ENCODE measurements at regions not wholly inside any gene's neighbourhood (a gene's known extent, or its start where the extent isn't known, plus 50 kb on each side); places are given as distances from the start of the nearest gene placed in this dataset.

- no peaks in the 10 kb centered on the region for H3K4me1 ChIP-seq
- TF ChIP-seq CTCF (IDR thresholded peaks at IDR 0.05) (no peak), POLR2A (IDR thresholded peaks at IDR 0.05) (no peak)
- no peak for DNase-seq
- 88 to 90% methylated on average over 4 of the region's 4 CpGs for WGBS, 2 donors
- intact Hi-C loops (cut with DNase I; ENCODE audit: low total_unique reads), result no loop called here
- no peak overlapping the region for H3K27ac ChIP-seq
- H3K36me3 ChIP-seq (ENCODE audit: low read depth, missing control alignments), result no peaks in the 10 kb centered on the region
- H3K9me3 ChIP-seq, result no peaks in the 10 kb centered on the region
- no peaks in the 10 kb centered on the region for H3K27me3 ChIP-seq
- H3K4me3 ChIP-seq, result no peak overlapping the region
Measured at GRCh38 chr2:129702416-129703176, 276.9 kb upstream of the RAB6C start.

GRCh38 chr2:129705085-129705484 is 274.4 kb upstream of the RAB6C start:
- H3K9me3 ChIP-seq, result no peaks in the 10 kb centered on the region
- no peaks in the 10 kb centered on the region for H3K4me1 ChIP-seq
- no peak overlapping the region for H3K27ac ChIP-seq
- 91 to 93% methylated on average over 6 of the region's 6 CpGs for WGBS, 2 donors
- no peaks in the 10 kb centered on the region for H3K27me3 ChIP-seq
- TF ChIP-seq POLR2A (IDR thresholded peaks at IDR 0.05) (no peak), CTCF (IDR thresholded peaks at IDR 0.05) (no peak)
- DNase-seq, result no peak
- intact Hi-C loops (cut with DNase I; ENCODE audit: low total_unique reads), result no loop called here
- no peak overlapping the region for H3K4me3 ChIP-seq
- no peaks in the 10 kb centered on the region for H3K36me3 ChIP-seq (ENCODE audit: low read depth, missing control alignments)

GRCh38 chr2:129707800-129708199 is 271.7 kb upstream of the RAB6C start:
- H3K36me3 ChIP-seq (ENCODE audit: low read depth, missing control alignments), result no peaks in the 10 kb centered on the region
- no peak for DNase-seq
- WGBS, 2 donors, result 57 to 93% methylated on average over 1 to 4 of the region's 4 CpGs
- H3K4me3 ChIP-seq, result no peak overlapping the region
- H3K4me1 ChIP-seq, result no peaks in the 10 kb centered on the region
- TF ChIP-seq POLR2A (IDR thresholded peaks at IDR 0.05) (no peak), CTCF (IDR thresholded peaks at IDR 0.05) (no peak)
- H3K27me3 ChIP-seq, result no peaks in the 10 kb centered on the region
- no peaks in the 10 kb centered on the region for H3K9me3 ChIP-seq
- H3K27ac ChIP-seq, result no peak overlapping the region
- intact Hi-C loops (cut with DNase I; ENCODE audit: low total_unique reads), result no loop called here

- 80 to 83% methylated on average over 16 to 20 of the region's 20 CpGs for WGBS, 2 donors
- no peaks in the 10 kb centered on the region for H3K4me1 ChIP-seq
- no peaks in the 10 kb centered on the region for H3K9me3 ChIP-seq
- no peak overlapping the region for H3K4me3 ChIP-seq
- TF ChIP-seq POLR2A (IDR thresholded peaks at IDR 0.05) (no peak), CTCF (IDR thresholded peaks at IDR 0.05) (no peak)
- no peaks in the 10 kb centered on the region for H3K27me3 ChIP-seq
- no peak for DNase-seq
- intact Hi-C loops (cut with DNase I; ENCODE audit: low total_unique reads), result no loop called here
- no peaks in the 10 kb centered on the region for H3K36me3 ChIP-seq (ENCODE audit: low read depth, missing control alignments)
- no peak overlapping the region for H3K27ac ChIP-seq
Measured at GRCh38 chr2:129708221-129708967, 271.1 kb upstream of the RAB6C start.

All from testis (tissue), 2 donors.